HG02852 (cell line): ENCODE measurements at regions not wholly inside any gene's neighbourhood (a gene's known extent, or its start where the extent isn't known, plus 50 kb on each side); places are given as distances from the start of the nearest gene placed in this dataset.

Source experiments
- ATAC-seq: cut with Tn5 transposase; IDR thresholded peaks from one replicate; pipeline ENCODE4 v1.9.1; 2021; ENCODE audit warnings: mild to moderate bottlenecking, moderate library complexity; ENCODE audit not compliant: unreplicated experiment

- no peak for ATAC-seq
Observed at GRCh38 chr10:28077889-28078288, 79.0 kb upstream of the ODAD2 start.

DNA sequence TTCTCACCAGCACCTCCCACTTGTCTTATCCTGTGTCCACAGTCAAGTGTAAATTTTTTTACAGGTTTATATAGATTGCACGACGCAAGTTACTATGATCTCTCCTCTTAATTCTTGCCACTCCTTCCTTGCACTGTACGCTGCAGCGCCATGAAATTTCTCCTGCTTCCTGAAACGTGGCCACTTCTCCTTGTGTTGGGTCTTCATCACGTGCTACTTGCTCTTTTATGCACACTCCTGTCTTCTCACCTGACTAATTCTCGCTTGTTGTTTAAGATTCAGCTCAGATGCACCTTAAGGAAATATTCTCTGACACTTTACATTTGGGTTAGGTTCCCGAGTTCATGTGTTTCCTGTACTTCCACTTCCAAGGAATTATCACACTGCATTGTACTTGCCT, 76.5 kb upstream of the ODAD2 start:
- ATAC-seq, result no peak

- ATAC-seq, result no peak
Observed at GRCh38 chr10:28072573-28072972, 73.7 kb upstream of the ODAD2 start.

GRCh38 chr10:28060031-28060607, 61.2 kb upstream of the ODAD2 start:
- ATAC-seq, result no peak

DNA sequence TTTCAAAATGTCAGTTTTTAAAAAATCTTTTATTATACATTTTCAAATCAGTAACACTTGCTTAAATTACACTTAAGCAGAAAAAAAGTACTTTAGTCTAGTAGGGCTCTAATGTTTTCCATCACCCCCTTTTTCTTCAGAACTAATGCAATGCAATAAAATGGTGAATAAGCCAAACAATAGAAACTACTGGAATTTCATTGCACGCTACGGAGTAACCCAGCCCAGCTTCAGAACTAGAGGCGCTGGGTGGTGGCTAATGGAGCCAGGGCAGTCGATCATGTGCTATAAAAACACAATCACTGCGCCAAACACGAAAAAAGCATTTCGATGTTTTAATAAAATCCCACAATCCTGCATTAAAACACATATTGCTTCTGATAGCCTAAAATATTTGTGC, 59.9 kb upstream of the ODAD2 start:
- no peak for ATAC-seq

DNA sequence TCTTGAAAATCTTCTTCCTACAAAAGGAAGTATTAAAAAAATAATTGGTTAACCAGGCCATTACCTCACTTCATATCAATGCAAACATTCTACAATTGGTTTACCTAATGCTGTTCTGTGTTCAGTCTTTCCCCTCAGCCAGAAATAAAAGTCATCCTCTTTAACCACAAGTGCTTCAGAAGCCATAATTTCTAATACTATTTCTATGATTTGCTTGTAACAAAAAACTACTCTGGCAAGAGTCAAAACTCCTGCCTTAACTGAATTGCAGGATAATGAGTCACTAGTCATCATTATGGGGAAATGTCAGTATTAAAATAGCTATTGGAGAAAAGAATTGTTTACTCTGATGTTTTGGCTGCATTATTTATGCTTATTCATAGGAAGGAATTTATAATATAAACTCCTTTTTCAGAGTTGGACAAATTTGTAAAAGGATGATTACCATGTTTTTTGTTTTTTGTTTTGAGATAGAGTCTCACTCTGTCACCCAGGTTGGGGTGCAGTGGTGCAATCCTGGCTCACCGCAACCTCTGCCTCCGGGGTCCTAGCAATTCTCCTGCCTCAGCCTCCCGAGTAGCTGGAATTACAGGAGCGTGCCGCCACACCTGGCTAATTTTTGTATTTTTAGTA, 55.5 kb upstream of the ODAD2 start:
- ATAC-seq, result no peak

DNA sequence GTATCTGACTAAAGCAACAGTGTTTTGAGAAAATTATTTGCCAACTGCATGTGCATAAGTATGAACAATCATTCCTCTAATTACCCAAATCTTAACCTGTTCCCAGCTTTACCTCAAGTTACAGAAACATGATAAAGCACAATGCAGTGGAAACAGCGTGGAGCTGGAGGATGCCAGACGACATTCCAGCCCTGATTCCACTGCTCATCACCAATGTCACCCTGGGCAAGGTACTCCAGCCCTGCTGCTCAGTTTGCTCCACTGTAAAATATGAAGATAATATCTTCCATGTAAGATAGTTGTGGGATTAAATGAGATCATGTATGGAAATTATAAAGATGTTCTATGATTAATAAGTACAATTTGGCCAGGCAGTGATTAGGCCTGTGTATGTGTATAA, 50.4 kb upstream of the ODAD2 start:
- no peak for ATAC-seq
